Fibroblast of skin of back (primary cell): ENCODE measurements at regions not wholly inside any gene's neighbourhood (a gene's known extent, or its start where the extent isn't known, plus 50 kb on each side); places are given as distances from the start of the nearest gene placed in this dataset.
"Not testable (repeated sequence)": the region's sequence is repeated elsewhere in the genome, so short reads cannot be mapped to it uniquely, and the experiment has no call there.

Experiments
- DNase-seq: peaks from one replicate; pipeline ENCODE4 v3.0.0-alpha.2; 2013

DNA sequence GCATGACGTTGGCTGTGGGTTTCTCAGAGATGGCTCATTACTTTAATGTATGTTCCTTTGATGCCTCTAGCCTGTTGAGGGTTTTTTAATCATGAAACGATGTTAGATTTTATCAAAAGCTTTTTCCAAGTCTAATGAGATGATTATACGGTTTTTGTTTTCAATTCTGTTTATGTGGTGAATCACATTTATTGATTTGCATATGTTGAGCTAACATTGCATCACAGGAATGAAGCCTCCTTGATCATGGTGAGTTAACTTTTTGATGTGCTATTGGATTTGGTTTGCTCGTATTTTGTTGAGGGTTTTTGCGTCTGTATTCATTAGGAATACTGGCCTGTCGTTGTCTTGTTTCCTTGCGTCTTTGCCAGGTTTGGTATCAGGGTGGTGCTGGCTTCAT lies 52.3 kb upstream of the PTPN12 start:
- DNase-seq: no peak

DNA sequence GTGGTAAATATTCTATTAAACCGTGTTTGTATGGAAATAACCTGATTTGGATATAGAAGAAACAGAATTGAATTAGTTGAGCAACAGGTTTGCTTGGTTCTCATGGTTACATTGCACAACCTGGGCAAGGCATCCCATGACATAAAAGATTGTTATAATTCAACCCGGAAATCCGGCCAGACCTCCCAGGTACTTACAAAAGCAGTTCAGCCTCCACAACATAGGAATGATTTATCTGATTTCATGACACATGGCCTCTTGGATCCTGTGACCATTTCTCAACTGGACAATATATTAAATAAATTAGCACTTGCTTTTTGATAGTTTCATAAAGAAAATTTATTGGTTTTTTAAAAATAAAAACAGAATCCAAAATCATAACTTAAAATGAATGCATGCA lies 55.1 kb upstream of the PTPN12 start:
- DNase-seq: no peak

DNA sequence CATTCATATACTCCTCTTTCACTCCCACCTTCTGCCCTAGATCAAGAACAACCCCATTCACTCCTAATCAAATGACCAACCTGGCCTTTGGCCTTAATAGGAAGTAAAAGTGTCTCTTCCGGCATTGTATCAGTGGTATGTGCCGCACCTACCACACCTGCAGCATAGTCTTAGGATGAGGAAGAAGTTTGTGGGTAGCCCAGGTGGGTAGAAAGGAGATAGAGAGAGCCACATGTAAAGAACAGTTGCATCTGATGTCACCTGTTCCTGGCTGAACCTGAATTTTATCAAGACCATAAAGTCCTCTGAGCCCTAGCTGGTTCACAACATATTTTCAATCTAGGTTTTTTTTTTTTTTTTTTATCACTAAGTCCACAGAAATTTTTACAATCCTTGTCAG lies 55.5 kb upstream of the PTPN12 start:
- no peak for DNase-seq

DNA sequence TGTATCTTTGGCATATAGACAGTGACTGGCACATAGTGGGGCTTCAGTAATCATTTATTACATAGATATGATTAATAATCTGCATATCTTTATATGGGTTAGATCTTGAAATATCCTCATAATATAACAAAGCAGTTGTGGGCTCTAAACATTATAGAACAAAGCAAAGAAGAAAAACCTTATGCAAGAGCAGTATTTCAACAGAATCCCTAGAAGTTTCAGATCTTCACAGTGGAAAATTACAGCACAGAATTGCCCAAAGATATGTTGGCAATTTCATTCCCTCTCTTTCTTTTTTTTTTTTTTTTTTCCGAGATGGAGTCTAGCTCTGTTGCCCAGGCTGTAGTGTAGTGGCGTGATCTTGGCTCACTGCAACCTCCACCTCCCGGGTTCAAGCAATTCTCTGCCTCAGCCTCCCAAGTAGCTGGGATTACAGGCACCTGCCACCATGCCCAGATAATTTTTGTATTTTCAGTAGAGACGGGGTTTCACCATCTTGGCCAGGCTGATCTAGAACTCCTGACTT lies 56.9 kb upstream of the PTPN12 start:
- not testable (repeated sequence) for DNase-seq

DNA sequence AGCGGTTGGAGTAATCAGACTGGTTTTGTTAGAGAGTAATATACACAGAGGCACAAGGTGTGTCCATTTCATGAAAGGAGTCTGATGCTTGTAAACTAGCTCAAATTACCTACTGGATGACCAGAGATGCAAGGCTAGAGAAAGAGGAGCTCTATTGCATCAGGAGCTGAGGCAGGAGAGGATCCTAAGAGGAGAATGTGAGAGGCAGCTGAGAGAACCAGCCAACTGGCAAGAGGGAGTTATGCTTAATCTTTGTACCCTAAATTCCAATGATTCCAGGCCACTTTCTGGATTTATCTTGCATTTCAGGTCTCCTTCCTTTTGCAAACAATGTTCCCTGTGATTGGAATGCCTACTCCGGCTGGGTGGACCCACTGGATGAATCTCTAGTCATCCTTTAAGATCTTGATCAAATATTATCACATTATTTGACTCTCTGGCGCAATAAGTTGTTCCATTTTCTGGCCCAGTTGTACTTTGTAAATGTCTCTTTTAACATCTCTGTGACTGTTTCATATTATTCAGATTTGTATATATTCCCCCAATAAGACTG lies 57.5 kb upstream of the PTPN12 start:
- peak; percentile 22 for DNase-seq

DNA sequence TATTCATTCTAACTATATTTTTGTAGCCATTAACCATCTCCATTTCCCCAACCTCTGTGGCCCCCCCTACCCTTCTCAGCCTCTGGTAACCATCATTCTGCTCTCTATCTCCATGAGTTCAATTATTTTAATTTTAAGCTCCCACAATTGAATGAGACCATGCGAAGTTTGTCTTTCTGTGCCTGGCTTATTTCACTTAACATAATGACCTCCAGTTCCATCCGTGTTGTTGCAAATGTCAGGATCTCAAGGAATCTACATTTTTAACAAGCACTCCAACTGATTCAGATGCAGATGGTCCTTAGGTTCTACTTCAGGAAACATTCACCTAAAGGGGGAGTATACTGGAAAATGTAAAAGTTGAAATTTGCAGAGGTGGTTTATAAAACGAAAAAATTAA lies 60.2 kb upstream of the PTPN12 start:
- DNase-seq: no peak

DNA sequence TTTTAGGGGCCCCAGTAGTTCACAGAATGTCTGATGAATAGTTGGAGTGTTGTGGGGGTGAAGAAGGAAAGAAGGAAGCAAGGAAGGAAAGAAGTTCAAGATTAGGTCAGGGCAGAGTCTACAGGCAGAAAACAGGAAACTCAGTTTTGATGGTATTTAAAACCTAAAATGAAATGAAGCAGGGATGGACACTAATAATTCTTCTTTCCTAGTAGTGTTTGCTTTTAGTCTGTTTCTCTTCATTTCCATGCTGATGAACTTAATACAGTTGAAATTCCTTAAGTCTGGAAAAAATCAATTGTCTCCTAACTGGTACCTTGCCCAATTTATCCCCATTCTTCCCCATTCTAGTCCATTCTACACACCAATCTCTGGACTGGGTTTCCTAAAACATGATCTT lies 59.0 kb upstream of the GSAP start:
- DNase-seq: no peak

DNA sequence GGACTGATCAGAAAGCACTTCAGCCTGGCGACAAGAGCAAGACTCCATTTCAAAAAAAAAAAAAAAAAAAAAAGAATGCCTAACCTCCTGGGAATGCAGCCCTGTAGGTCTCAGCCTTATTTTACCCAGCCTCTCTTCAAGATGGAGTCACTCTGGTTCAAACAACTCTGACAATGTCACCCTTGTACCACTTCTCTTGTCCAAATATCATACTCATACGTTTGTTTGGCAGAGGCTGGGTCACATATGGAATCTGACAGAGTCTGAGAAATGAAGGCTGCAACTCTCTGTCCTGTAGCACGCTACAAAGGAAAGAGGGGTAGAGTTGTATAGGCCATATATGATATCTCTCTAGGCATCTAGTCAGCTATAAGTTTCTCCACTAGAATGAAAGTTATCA lies 58.6 kb upstream of the GSAP start:
- no peak for DNase-seq

DNA sequence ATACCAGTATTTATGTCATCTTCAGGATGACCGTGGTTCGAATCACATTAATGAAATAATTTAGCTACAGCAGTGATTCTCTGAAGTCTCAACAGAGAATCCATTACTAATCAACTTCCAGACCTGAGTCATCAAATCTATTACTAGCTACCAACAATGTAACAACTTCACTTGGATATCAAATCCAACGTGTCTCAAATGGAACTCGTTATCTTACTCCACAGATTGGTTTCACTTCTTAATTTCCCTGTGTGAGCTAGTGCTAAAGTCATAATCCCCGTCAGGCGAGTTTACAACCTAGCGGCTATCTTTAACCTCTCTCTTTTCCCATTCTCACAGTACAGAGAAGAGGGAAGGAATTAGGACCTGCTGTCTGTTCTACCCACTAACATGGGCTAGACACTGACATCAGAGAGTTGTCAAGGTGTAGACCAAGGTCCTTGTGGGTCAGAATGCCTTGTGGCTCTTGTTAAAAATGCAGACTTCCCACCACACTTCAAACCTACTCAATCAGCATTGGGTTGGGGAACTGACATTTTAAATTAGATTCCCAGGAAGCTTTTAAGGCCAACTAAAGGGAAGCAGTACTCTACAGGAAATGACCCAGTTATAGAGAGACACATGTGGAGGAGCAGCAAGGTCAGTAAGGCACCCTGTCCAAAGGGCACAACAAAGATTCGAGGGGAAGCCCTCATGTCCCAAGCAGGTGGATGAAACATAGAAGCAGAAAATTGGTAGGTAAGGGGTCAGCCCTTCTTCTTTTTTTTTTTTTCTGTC lies 57.3 kb upstream of the GSAP start:
- DNase-seq: no peak

DNA sequence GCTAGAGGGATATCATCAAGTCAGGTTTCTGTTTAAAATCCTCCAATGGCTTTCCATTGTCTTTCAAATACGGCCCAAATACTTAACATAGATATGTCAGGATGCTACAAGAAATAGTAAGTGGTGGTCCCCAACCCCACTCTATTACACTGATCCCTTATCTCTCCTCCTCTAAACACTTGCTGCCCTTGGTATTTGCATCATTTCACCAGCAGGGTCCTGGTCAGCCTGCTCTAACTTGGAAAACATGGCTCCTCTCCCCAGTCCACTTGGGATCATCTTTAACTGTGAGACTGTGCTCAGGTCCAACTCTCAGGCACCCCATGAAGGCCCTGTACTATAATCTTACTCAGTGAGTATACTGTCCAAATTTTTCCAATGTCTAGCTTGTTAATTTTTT lies 53.8 kb upstream of the GSAP start:
- DNase-seq: no peak

DNA sequence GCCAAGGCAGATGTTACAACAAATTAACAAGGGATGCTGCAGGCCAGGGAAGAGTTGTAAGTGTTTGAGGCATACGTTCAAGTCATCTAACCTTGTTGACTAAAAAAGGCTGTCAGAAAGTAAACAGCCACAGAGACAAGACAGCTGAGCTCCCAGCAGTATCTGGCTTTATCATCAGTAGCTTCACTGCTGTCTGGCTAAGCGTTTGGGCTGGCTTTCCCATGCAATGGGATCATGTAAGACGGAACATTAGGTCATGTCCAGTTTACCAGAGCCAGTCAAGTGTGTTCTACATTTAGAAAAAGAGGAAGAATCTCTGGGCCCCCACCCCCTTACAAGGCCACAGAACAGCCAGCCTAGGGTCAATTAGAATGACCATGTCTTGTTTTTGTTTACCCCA lies 51.3 kb upstream of the GSAP start:
- no peak for DNase-seq

DNA sequence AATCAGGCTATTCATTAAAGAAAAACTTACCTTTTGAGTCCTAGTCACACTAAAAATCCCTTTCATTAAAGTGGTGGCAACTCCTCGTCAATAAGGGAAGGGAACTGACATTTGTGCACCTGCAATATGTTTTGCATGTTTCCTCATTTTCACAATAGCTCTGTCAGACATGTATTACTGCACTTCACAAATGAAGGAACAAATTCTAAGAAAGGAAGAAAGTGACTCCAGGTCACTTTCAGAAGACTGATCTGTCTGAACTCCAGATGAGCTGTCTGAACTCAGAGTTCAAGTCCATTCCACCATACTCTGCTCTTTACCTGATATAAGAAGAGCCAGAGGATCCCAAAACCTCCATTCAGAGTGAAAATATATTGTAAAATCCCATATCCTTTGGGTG lies 50.3 kb upstream of the GSAP start:
- DNase-seq: no peak
